Esophagus squamous epithelium (tissue), 4 donors: ENCODE measurements at regions not wholly inside any gene's neighbourhood (a gene's known extent, or its start where the extent isn't known, plus 50 kb on each side); places are given as distances from the start of the nearest gene placed in this dataset.

Source experiments
- CTCF ChIP-seq, 6 experiments: fragments of 450-650 bp in 4 of 6; fragments of 200-600 bp in 2 of 6; sonication (generic) in 2 of 6; IDR thresholded peaks; one replicate each; pipeline ENCODE4 v1.5.1; 2016 to 2019; ENCODE audit warnings: antibody characterized with exemption in 6 of 6, mild to moderate bottlenecking in 4 of 6, moderate library complexity in 4 of 6
- POLR2A ChIP-seq, 4 donors: fragments of 450-650 bp; IDR thresholded peaks; one replicate each; pipeline ENCODE4 v1.6.1; 2017; ENCODE audit warnings: antibody characterized with exemption in 4 of 4, mild to moderate bottlenecking in 4 of 4, moderate library complexity in 3 of 4

- TF ChIP-seq CTCF (IDR thresholded peaks at IDR 0.05) (no peak), POLR2A (IDR thresholded peaks at IDR 0.05) (no peak)
These were observed 513.0 kb downstream of the MTRR start for GRCh38 chr5:8381972-8382371.
